Right lobe of liver (tissue), 6 donors: ENCODE measurements at regions not wholly inside any gene's neighbourhood (a gene's known extent, or its start where the extent isn't known, plus 50 kb on each side); places are given as distances from the start of the nearest gene placed in this dataset.

Source experiments
- ATAC-seq, 4 donors: fragments of 200-7000 bp; cut with Tn5 transposase; one replicate each; pipeline ENCODE4 v1.9.1; 2020; ENCODE audit warnings: mild to moderate bottlenecking in 4 of 4, moderate library complexity in 4 of 4
- DNase-seq, 3 donors: peaks; one replicate each; pipeline ENCODE4 v3.0.0-alpha.2; 2020
- H3K27ac ChIP-seq, 3 donors: fragments of 200-600 bp; one replicate each; pipeline ENCODE4 v1.8.0; 2022
- H3K27me3 ChIP-seq, 2 donors: fragments of 200-600 bp; one replicate each; pipeline ENCODE4 v1.8.0; 2022
- H3K36me3 ChIP-seq, 4 donors: fragments of 200-600 bp; sonication (generic) in 1 of 4; one replicate each; pipeline versions ENCODE4 v1.5.1 to v1.8.0; 2017 to 2022; ENCODE audit warnings: control low read depth in 1 of 4
- H3K4me1 ChIP-seq, 4 donors: fragments of 200-600 bp; sonication (generic) in 1 of 4; one replicate each; pipeline versions ENCODE4 v1.5.1 to v1.8.0; 2017 to 2022; ENCODE audit warnings: control low read depth in 1 of 4
- H3K4me3 ChIP-seq, 3 donors: fragments of 200-600 bp; one replicate each; pipeline ENCODE4 v1.8.0; 2022
- H3K9me3 ChIP-seq, 4 donors: fragments of 200-600 bp; sonication (generic) in 1 of 4; one replicate each; pipeline versions ENCODE4 v1.5.1 to v1.8.0; 2017 to 2022; ENCODE audit warnings: control low read depth in 1 of 4
- POLR2A ChIP-seq: fragments of 450-650 bp; IDR thresholded peaks from one replicate; pipeline ENCODE4 v1.6.1; 2017; ENCODE audit warnings: antibody characterized with exemption, mild to moderate bottlenecking
- WGBS: methylation state at CpG from one replicate; pipeline ENCODE4 v1.1.6; 2018; ENCODE audit warnings: low coverage, low lambda C conversion rate; ENCODE audit not compliant: insufficient coverage; ENCODE audit errors: missing lambda C conversion rate; 5-methylcytosine and 5-hydroxymethylcytosine counted together
- intact Hi-C, 2 donors: fragments of 100-400 bp; cut with DNase I; formaldehyde crosslinking; loops; one replicate each; pipeline versions ENCODE4 v1.11.2 to v1.14.1; 2022
- TF ChIP-seq, protein P1 (sequence below), 4 donors: fragments of 200-600 bp in 3 of 4; fragments of 450-650 bp in 1 of 4; IDR thresholded peaks; one replicate each; pipeline versions ENCODE4 v1.5.1 to v1.8.0; 2016 to 2022; ENCODE audit warnings: antibody characterized with exemption in 4 of 4, mild to moderate bottlenecking in 2 of 4
- donor health status: DM: no; HTN: yes; CAD: no.
- donor health status: DM: no; HTN: no; CAD: no.
- donor health status: DM: no; HTN: no; CAD: no.
- donor health status: DM: no; HTN: yes; CAD: no.
- donor health status: DM: no; HTN: yes; CAD: no.

- no peaks in the 10 kb centered on the region for H3K36me3 ChIP-seq
- H3K9me3 ChIP-seq: no peaks in the 10 kb centered on the region
- no peaks in the 10 kb centered on the region for H3K4me1 ChIP-seq
- intact Hi-C loops: no loop called here
- WGBS: 53% methylated on average over 5 of the region's 5 CpGs
- H3K27ac ChIP-seq: no peak overlapping the region
- no peaks in the 10 kb centered on the region for H3K27me3 ChIP-seq
- no peak for TF ChIP-seq POLR2A
- TF ChIP-seq, protein P1, sequence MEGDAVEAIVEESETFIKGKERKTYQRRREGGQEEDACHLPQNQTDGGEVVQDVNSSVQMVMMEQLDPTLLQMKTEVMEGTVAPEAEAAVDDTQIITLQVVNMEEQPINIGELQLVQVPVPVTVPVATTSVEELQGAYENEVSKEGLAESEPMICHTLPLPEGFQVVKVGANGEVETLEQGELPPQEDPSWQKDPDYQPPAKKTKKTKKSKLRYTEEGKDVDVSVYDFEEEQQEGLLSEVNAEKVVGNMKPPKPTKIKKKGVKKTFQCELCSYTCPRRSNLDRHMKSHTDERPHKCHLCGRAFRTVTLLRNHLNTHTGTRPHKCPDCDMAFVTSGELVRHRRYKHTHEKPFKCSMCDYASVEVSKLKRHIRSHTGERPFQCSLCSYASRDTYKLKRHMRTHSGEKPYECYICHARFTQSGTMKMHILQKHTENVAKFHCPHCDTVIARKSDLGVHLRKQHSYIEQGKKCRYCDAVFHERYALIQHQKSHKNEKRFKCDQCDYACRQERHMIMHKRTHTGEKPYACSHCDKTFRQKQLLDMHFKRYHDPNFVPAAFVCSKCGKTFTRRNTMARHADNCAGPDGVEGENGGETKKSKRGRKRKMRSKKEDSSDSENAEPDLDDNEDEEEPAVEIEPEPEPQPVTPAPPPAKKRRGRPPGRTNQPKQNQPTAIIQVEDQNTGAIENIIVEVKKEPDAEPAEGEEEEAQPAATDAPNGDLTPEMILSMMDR (IDR thresholded peaks at IDR 0.05): no peak
- DNase-seq (no peak), ATAC-seq (no peak)
- no peak overlapping the region for H3K4me3 ChIP-seq
Observed at GRCh38 chr9:116057371-116057770, 96.2 kb upstream of the PAPPA start.

GRCh38 chr9:116058421-116058820, 95.2 kb upstream of the PAPPA start:
- Histone ChIP-seq H3K4me1 (no peaks in the 10 kb centered on the region), H3K27me3 (no peaks in the 10 kb centered on the region), H3K27ac (no peak overlapping the region), H3K9me3 (no peaks in the 10 kb centered on the region), H3K4me3 (no peak overlapping the region), H3K36me3 (no peaks in the 10 kb centered on the region)
- intact Hi-C loops: no loop called here
- 85% methylated on average over 2 of the region's 2 CpGs for WGBS
- TF ChIP-seq, protein P1 (IDR thresholded peaks at IDR 0.05): no peak
- TF ChIP-seq POLR2A: no peak
- no peak for ATAC-seq
- DNase-seq: no peak

- TF ChIP-seq, protein P1 (IDR thresholded peaks at IDR 0.05): no peak
- TF ChIP-seq POLR2A: no peak
- Histone ChIP-seq H3K4me1 (no peaks in the 10 kb centered on the region), H3K36me3 (no peaks in the 10 kb centered on the region), H3K27me3 (no peaks in the 10 kb centered on the region), H3K27ac (no peak overlapping the region), H3K4me3 (no peak overlapping the region), H3K9me3 (no peaks in the 10 kb centered on the region)
- DNase-seq: no peak
- intact Hi-C loops: no loop called here
- 62% methylated on average over 2 of the region's 2 CpGs for WGBS
- no peak for ATAC-seq
Observed at GRCh38 chr9:116059466-116059865, 94.1 kb upstream of the PAPPA start.

DNA sequence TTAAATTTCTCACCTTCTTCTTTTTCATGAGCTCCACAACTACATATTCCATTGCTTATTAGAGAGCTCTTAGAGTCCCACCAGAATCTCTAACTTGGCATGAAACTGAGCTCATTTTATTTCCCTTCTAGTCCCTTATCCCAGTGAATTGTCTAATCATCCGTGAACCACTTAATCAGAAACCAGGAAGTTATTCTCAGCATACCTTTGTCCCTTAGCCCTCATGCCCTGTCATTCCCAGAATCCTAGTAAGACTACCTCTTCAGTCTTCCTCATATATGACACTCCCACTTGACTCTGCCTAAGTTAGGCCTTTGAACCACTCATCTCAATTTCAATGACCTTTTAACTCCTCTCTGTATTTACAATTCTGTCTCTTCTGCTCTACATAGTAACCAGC, 93.0 kb upstream of the PAPPA start:
- TF ChIP-seq, protein P1 (IDR thresholded peaks at IDR 0.05): no peak
- TF ChIP-seq POLR2A: no peak
- ATAC-seq (no peak), DNase-seq (no peak)
- no peak overlapping the region for H3K4me3 ChIP-seq
- no peaks in the 10 kb centered on the region for H3K4me1 ChIP-seq
- 77% methylated on average over 1 of the region's 1 CpG for whole genome bisulfite sequencing
- H3K36me3 ChIP-seq: no peaks in the 10 kb centered on the region
- H3K9me3 ChIP-seq: no peaks in the 10 kb centered on the region
- no peaks in the 10 kb centered on the region for H3K27me3 ChIP-seq
- H3K27ac ChIP-seq: no peak overlapping the region
- intact Hi-C loops: no loop called here
